ENCODE measurements at regions not wholly inside any gene's neighbourhood (a gene's known extent, or its start where the extent isn't known, plus 50 kb on each side); places are given as distances from the start of the nearest gene placed in this dataset.

DNA sequence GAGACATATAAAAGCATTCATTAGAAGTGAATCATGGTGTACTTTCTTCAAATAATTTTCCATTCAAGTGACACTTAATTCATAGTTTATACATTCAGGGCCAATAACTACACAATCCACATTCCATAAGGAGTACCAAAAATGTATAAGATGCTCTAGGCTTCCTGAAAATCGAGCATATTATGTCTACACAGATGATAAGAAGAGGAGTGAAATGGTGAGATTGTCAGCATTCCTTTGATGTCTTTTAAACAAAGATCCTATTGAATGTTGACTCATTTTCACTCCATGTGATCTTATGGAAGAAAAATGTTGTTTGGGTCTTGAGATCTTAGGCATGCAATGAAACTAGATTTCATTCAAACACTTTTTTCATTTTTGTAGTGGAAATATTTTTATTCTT, 843.2 kb downstream of the KCNA4 start:
- peaks cover 3% of the 10 kb centered on the region for H3K4me1 ChIP-seq (ENCODE audit: control insufficient read depth, extremely low read depth, insufficient read depth, low read length)
- TF ChIP-seq GATA2 (IDR thresholded peaks at IDR 0.05; ENCODE audit: insufficient read depth, insufficient read length, low read depth, low read length) (no peak), FOS (IDR thresholded peaks at IDR 0.05; ENCODE audit: borderline replicate concordance, insufficient read depth, low read length) (peak; percentile 26)
- dilution Hi-C loops (cut with MboI; ENCODE audit: extremely low pct_ligation_motif_present, low sequenced_read_pairs) (no loop called here), intact Hi-C loops (cut with micrococcal nuclease) (no loop called here)
- DNase-seq (ENCODE audit: low read depth, low spot score): peak; percentile 47
- peak; percentile 54 for FAIRE-seq
- no peak overlapping the region for H2AFZ ChIP-seq (ENCODE audit: low read depth, low read length)
- no peaks in the 10 kb centered on the region for H3K27me3 ChIP-seq (ENCODE audit: control insufficient read depth in 2 of 2, insufficient read depth in 2 of 2, low read length in 2 of 2)
- no peaks in the 10 kb centered on the region for H4K20me1 ChIP-seq (replicated peaks; ENCODE audit: control insufficient read depth, extremely low read depth, insufficient read depth, low read length)
- BruUV-seq (replicated peaks): no TSS peak
- ChIA-PET CTCF (no interaction called here), POLR2A (no interaction called here)
- no peaks in the 10 kb centered on the region for H3K36me3 ChIP-seq (ENCODE audit: control insufficient read depth in 2 of 2, extremely low read depth in 1 of 2, insufficient read depth in 2 of 2, low read length in 2 of 2)
- H3K9me1 ChIP-seq (replicated peaks; ENCODE audit: control insufficient read depth, extremely low read depth, insufficient read depth, low read length): no peaks in the 10 kb centered on the region
- no peak overlapping the region for H3K27ac ChIP-seq (ENCODE audit: insufficient read depth, low read depth, low read length)
- no peaks in the 10 kb centered on the region for H3K79me2 ChIP-seq (ENCODE audit: control insufficient read depth, insufficient read depth, low read length)
- H3K4me2 ChIP-seq (ENCODE audit: insufficient read depth, low read length): no peak overlapping the region
- no peaks in the 10 kb centered on the region for H3K9me3 ChIP-seq (replicated peaks; ENCODE audit: control insufficient read depth, insufficient read depth, low read length)
- H3K4me3 ChIP-seq (replicated peaks in 1 of 3; ENCODE audit: insufficient read depth in 1 of 3, low read depth in 1 of 3, low read length in 3 of 3): no peak overlapping the region
- H3K9ac ChIP-seq (replicated peaks; ENCODE audit: extremely low read depth, insufficient read depth, low read length): no peak overlapping the region

GRCh38 chr11:29171360-29171950, 845.4 kb downstream of the KCNA4 start:
- H3K79me2 ChIP-seq (ENCODE audit: control insufficient read depth, insufficient read depth, low read length): no peaks in the 10 kb centered on the region
- ChIA-PET CTCF (no interaction called here), POLR2A (no interaction called here)
- DNase-seq (ENCODE audit: low read depth, low spot score) (no peak), FAIRE-seq (no peak)
- H3K27me3 ChIP-seq (ENCODE audit: control insufficient read depth in 2 of 2, insufficient read depth in 2 of 2, low read length in 2 of 2): no peaks in the 10 kb centered on the region
- no TSS peak for BruUV-seq (replicated peaks)
- no peak overlapping the region for H2AFZ ChIP-seq (ENCODE audit: low read depth, low read length)
- H3K4me2 ChIP-seq (ENCODE audit: insufficient read depth, low read length): no peak overlapping the region
- dilution Hi-C loops (cut with MboI; ENCODE audit: extremely low pct_ligation_motif_present, low sequenced_read_pairs) (no loop called here), intact Hi-C loops (cut with micrococcal nuclease) (no loop called here)
- no peak overlapping the region for H3K9ac ChIP-seq (replicated peaks; ENCODE audit: extremely low read depth, insufficient read depth, low read length)
- no peaks in the 10 kb centered on the region for H4K20me1 ChIP-seq (replicated peaks; ENCODE audit: control insufficient read depth, extremely low read depth, insufficient read depth, low read length)
- no peak overlapping the region for H3K4me3 ChIP-seq (replicated peaks in 1 of 3; ENCODE audit: insufficient read depth in 1 of 3, low read depth in 1 of 3, low read length in 3 of 3)
- no peaks in the 10 kb centered on the region for H3K36me3 ChIP-seq (ENCODE audit: control insufficient read depth in 2 of 2, extremely low read depth in 1 of 2, insufficient read depth in 2 of 2, low read length in 2 of 2)
- H3K9me3 ChIP-seq (replicated peaks; ENCODE audit: control insufficient read depth, insufficient read depth, low read length): no peaks in the 10 kb centered on the region
- peaks cover 3% of the 10 kb centered on the region for H3K4me1 ChIP-seq (ENCODE audit: control insufficient read depth, extremely low read depth, insufficient read depth, low read length)
- H3K9me1 ChIP-seq (replicated peaks; ENCODE audit: control insufficient read depth, extremely low read depth, insufficient read depth, low read length): no peaks in the 10 kb centered on the region
- H3K27ac ChIP-seq (ENCODE audit: insufficient read depth, low read depth, low read length): no peak overlapping the region
- no peak for TF ChIP-seq POLR2AphosphoS5 (IDR thresholded peaks at IDR 0.05; ENCODE audit: insufficient read depth, low read depth, low read length)
- TF ChIP-seq EZH2 (IDR thresholded peaks at IDR 0.05; ENCODE audit: borderline replicate concordance, low read depth, low read length, severe bottlenecking): no peak
- TF ChIP-seq POLR2A (IDR thresholded peaks at IDR 0.05; ENCODE audit: low read depth, low read length): no peak
- TF ChIP-seq FOS (IDR thresholded peaks at IDR 0.05; ENCODE audit: borderline replicate concordance, insufficient read depth, low read length): no peak
- no peak for TF ChIP-seq GATA2 (IDR thresholded peaks at IDR 0.05; ENCODE audit: insufficient read depth, insufficient read length, low read depth, low read length)
- TF ChIP-seq, protein P1, sequence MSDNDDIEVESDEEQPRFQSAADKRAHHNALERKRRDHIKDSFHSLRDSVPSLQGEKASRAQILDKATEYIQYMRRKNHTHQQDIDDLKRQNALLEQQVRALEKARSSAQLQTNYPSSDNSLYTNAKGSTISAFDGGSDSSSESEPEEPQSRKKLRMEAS (IDR thresholded peaks at IDR 0.05; ENCODE audit: insufficient read depth, insufficient read length): no peak
- no peak for TF ChIP-seq JUN (IDR thresholded peaks at IDR 0.05; ENCODE audit: borderline replicate concordance, insufficient read depth, insufficient read length, low read depth)
- no peak for TF ChIP-seq MYC (IDR thresholded peaks at IDR 0.05; ENCODE audit: low read depth, low read length)
- TF ChIP-seq CTCF (IDR thresholded peaks at IDR 0.05; ENCODE audit: extremely low read depth in 1 of 2, insufficient read depth in 1 of 2, low read depth in 1 of 2, low read length in 2 of 2): no peak
